C4-2B (cell line): ENCODE measurements at regions not wholly inside any gene's neighbourhood (a gene's known extent, or its start where the extent isn't known, plus 50 kb on each side); places are given as distances from the start of the nearest gene placed in this dataset.

Experiments used
- H3K27ac ChIP-seq: fragments of 450-650 bp; 2 replicates; pipeline ENCODE4 v1.5.1; 2017
- CTCF ChIP-seq: fragments of 450-650 bp; conservative IDR thresholded peaks from 2 replicates; pipeline ENCODE4 v1.5.1; 2017; ENCODE audit warnings: mild to moderate bottlenecking
- ZFX ChIP-seq: fragments of 450-650 bp; IDR thresholded peaks from 2 replicates; pipeline ENCODE4 v1.6.1; 2017

- TF ChIP-seq CTCF (no peak), ZFX (no peak)
- H3K27ac ChIP-seq: no peak overlapping the region
These were observed 307.4 kb downstream of the NFIB start for GRCh38 chr9:14006386-14007187.

- no peak for TF ChIP-seq ZFX
- no peak for TF ChIP-seq CTCF
- no peak overlapping the region for H3K27ac ChIP-seq
These were observed 309.8 kb downstream of the NFIB start for GRCh38 chr9:14004110-14004509.

- H3K27ac ChIP-seq: no peak overlapping the region
- no peak for TF ChIP-seq CTCF
- no peak for TF ChIP-seq ZFX
These were observed 319.7 kb downstream of the NFIB start for GRCh38 chr9:13994240-13994639.

- TF ChIP-seq ZFX (no peak), CTCF (no peak)
- H3K27ac ChIP-seq: no peak overlapping the region
These were observed 320.2 kb downstream of the NFIB start for GRCh38 chr9:13993632-13994185.

GRCh38 chr9:13992138-13993088 lies 321.5 kb downstream of the NFIB start:
- H3K27ac ChIP-seq: no peak overlapping the region
- no peak for TF ChIP-seq ZFX

- H3K27ac ChIP-seq: no peak overlapping the region
- no peak for TF ChIP-seq CTCF
- TF ChIP-seq ZFX: no peak
These were observed 322.5 kb downstream of the NFIB start for GRCh38 chr9:13991395-13991794.

- no peak overlapping the region for H3K27ac ChIP-seq
- TF ChIP-seq ZFX: no peak
- TF ChIP-seq CTCF: no peak
These were observed 322.9 kb downstream of the NFIB start for GRCh38 chr9:13990994-13991393.
